MCF 10A (cell line): ENCODE measurements at regions not wholly inside any gene's neighbourhood (a gene's known extent, or its start where the extent isn't known, plus 50 kb on each side); places are given as distances from the start of the nearest gene placed in this dataset.

ENCODE experiments used
- BruUV-seq: library from RNA; stranded (reverse); fragments of 400-500 nt; replicated peaks from 2 replicates; lab custom pipeline; 2021; lab: Mats Ljungman, UMichigan
- CTCF ChIA-PET: fragments of 300-600 bp; sonication (Branson Sonifier 250); formaldehyde crosslinking; extraction: SDS; loops from one replicate; lab custom pipeline; 2021; ENCODE audit warnings: antibody characterized with exemption, inconsistent platforms; lab: Yijun Ruan, JAX
- POLR2A ChIA-PET: fragments of 300-600, 350-650 bp; sonication (Branson Sonifier 250); formaldehyde crosslinking; extraction: SDS; loops from one replicate; lab custom pipeline; 2020; ENCODE audit warnings: antibody characterized with exemption, inconsistent platforms; lab: Yijun Ruan, JAX
- DNase-seq: peaks from one replicate; pipeline ENCODE4 v3.0.0-alpha.2; 2018; ENCODE audit not compliant: unreplicated experiment
- H3K27ac Mint-ChIP-seq: one replicate; pipeline ENCODE4 v1.8.0; 2022; ENCODE audit warnings: mild to moderate bottlenecking, low read depth, mixed read lengths; ENCODE audit not compliant: unreplicated experiment
- H3K27me3 Mint-ChIP-seq: one replicate; pipeline ENCODE4 v1.8.0; 2022; ENCODE audit warnings: mixed read lengths; ENCODE audit not compliant: insufficient read depth, unreplicated experiment
- H3K36me3 Mint-ChIP-seq: one replicate; pipeline ENCODE4 v1.8.0; 2022; ENCODE audit warnings: mild to moderate bottlenecking, moderate library complexity, mixed read lengths; ENCODE audit not compliant: insufficient read depth, unreplicated experiment
- H3K4me1 Mint-ChIP-seq: one replicate; pipeline ENCODE4 v1.8.0; 2022; ENCODE audit warnings: mixed read lengths; ENCODE audit not compliant: insufficient read depth, unreplicated experiment
- H3K4me3 Mint-ChIP-seq: one replicate; pipeline ENCODE4 v1.8.0; 2022; ENCODE audit warnings: mild to moderate bottlenecking, moderate library complexity, mixed read lengths; ENCODE audit not compliant: unreplicated experiment
- H3K9me3 Mint-ChIP-seq: one replicate; pipeline ENCODE4 v1.8.0; 2022; ENCODE audit warnings: mixed read lengths; ENCODE audit not compliant: unreplicated experiment
- intact Hi-C: fragments of 100-400 bp; cut with micrococcal nuclease; formaldehyde crosslinking; loops from 2 replicates; pipeline ENCODE4 v1.14.1; 2022
- TF ChIP-seq, protein P1 (sequence below): fragments of 200-600 bp; IDR thresholded peaks from one replicate; pipeline ENCODE4 v1.8.0; 2022; ENCODE audit warnings: antibody characterized with exemption, mild to moderate bottlenecking; ENCODE audit not compliant: unreplicated experiment

DNA sequence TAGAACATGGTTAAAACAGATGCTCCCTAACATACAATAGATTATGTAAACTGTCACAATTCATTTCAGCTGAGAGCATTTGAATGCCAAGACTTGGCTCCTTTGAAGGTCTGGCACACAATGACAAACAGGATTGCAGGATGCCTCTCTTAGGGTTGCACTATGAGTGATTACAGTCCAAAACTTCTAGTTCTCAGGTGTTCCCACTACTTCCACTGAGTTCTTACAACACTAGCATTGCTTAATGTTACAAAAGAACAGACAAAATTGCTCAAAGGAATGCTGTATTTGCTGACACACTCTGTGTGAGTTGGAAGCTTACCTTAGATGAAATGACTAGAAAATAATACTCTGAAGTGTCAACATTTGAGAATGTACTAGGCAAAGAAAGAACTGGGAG, 2413.8 kb upstream of the RAG2 start:
- H3K4me1 Mint-ChIP-seq = peaks cover 14% of the 10 kb centered on the region
- no peaks in the 10 kb centered on the region for H3K36me3 Mint-ChIP-seq
- ChIA-PET CTCF (interaction anchor here (0.6 kb wide), 1 partner anchor 62 kb away, joined by 3 read pairs; no protein-coding TSS in a partner anchor), POLR2A (interaction anchor here (1.3 to 3.0 kb wide), 4 partner anchors 9 to 163 kb away, joined by 4 to 18 read pairs (median 4); no protein-coding TSS in a partner anchor)
- H3K27ac Mint-ChIP-seq = peak overlapping the region; percentile 71
- peak; percentile 90 for DNase-seq
- intact Hi-C loops = loop anchor here (10.0 kb wide), 1 partner anchor 87 kb away; no protein-coding TSS in a partner anchor
- BruUV-seq = no TSS peak
- H3K9me3 Mint-ChIP-seq = peaks cover 9% of the 10 kb centered on the region
- TF ChIP-seq, protein P1, sequence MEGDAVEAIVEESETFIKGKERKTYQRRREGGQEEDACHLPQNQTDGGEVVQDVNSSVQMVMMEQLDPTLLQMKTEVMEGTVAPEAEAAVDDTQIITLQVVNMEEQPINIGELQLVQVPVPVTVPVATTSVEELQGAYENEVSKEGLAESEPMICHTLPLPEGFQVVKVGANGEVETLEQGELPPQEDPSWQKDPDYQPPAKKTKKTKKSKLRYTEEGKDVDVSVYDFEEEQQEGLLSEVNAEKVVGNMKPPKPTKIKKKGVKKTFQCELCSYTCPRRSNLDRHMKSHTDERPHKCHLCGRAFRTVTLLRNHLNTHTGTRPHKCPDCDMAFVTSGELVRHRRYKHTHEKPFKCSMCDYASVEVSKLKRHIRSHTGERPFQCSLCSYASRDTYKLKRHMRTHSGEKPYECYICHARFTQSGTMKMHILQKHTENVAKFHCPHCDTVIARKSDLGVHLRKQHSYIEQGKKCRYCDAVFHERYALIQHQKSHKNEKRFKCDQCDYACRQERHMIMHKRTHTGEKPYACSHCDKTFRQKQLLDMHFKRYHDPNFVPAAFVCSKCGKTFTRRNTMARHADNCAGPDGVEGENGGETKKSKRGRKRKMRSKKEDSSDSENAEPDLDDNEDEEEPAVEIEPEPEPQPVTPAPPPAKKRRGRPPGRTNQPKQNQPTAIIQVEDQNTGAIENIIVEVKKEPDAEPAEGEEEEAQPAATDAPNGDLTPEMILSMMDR = no peak
- H3K27me3 Mint-ChIP-seq = no peaks in the 10 kb centered on the region
- H3K4me3 Mint-ChIP-seq = peak overlapping the region; percentile 1

DNA sequence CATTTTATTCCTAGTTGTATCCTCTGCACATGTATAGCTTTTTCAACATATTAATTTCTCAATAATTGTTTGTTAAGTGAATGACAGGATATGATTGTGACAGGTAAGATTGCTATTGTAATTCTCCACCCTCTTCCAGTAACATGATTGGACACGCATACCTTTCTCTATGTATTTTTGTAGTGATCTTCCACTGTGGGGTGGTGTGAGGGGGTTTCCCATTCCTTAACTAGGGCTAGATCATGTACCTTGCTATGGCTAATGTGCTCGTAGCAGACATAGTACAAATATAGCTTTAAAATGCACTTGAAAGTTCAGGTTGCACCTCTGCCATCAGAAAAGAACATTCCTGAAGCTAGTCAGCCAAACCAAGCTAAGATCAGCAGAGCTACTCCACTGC, 2392.8 kb upstream of the RAG2 start:
- CTCF ChIA-PET = no interaction called here
- Mint-ChIP-seq H3K27ac (peak overlapping the region; percentile 18), H3K4me1 (peaks cover 15% of the 10 kb centered on the region), H3K9me3 (no peaks in the 10 kb centered on the region), H3K27me3 (no peaks in the 10 kb centered on the region), H3K36me3 (no peaks in the 10 kb centered on the region), H3K4me3 (no peak overlapping the region)
- peak; percentile 46 for DNase-seq
- TF ChIP-seq, protein P1 = no peak
- intact Hi-C loops = no loop called here
- POLR2A ChIA-PET = interaction anchor here (0.6 to 3.2 kb wide), 5 partner anchors 20 to 1820 kb away, joined by 3 to 18 read pairs (median 5); no protein-coding TSS in a partner anchor
- BruUV-seq = no TSS peak

DNA sequence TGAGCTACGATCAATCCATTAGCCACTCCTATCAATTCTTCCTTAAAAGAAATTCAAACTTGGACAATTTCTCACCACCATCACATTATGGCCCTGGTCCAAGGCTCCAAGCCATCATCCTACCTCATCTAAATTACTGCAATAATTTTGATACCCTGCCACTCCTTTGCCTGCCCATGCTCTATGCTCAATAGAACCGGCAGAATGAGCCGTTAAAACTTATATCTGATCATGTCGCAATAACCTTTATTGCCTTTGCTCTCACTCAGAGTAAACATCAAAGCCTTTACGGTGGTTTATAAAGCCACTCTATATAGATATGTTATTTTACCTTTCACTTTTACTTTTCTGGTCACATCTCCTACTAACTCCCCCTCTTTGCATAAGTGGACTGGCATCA, 2392.1 kb upstream of the RAG2 start:
- DNase-seq = peak; percentile 26
- TF ChIP-seq, protein P1 = no peak
- Mint-ChIP-seq H3K4me1 (peaks cover 15% of the 10 kb centered on the region), H3K27me3 (no peaks in the 10 kb centered on the region), H3K4me3 (no peak overlapping the region), H3K36me3 (no peaks in the 10 kb centered on the region), H3K27ac (peak overlapping the region; percentile 14), H3K9me3 (no peaks in the 10 kb centered on the region)
- CTCF ChIA-PET = no interaction called here
- BruUV-seq = no TSS peak
- intact Hi-C loops = no loop called here
- POLR2A ChIA-PET = interaction anchor here (0.5 to 3.2 kb wide), 5 partner anchors 19 to 1819 kb away, joined by 3 to 18 read pairs (median 5); no protein-coding TSS in a partner anchor

DNA sequence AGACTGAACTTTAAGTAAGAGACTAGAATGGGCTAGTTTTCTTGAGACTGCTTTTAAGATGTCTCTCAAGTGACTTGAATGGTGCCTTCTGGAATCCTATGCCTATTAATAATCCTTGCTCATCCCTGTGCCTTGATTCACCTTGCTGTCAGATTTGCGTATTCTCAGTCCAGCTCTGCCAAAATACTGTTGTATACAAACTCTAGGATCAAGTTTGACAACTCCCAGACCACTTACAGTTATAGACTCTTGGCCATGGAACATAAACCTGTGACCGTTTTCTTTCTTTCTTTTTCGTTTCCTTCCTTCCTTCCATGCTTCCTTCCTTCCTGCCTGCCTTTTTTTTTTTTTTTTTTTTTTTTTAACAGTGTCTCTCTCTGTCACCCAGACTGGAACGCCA, 2390.9 kb upstream of the RAG2 start:
- H3K9me3 Mint-ChIP-seq = peaks cover 8% of the 10 kb centered on the region
- peaks cover 15% of the 10 kb centered on the region for H3K4me1 Mint-ChIP-seq
- POLR2A ChIA-PET = interaction anchor here (0.6 to 3.2 kb wide), 2 partner anchors 22 to 392 kb away, joined by 3 to 18 read pairs; no protein-coding TSS in a partner anchor
- TF ChIP-seq, protein P1 = no peak
- no peaks in the 10 kb centered on the region for H3K27me3 Mint-ChIP-seq
- no peak overlapping the region for H3K4me3 Mint-ChIP-seq
- intact Hi-C loops = no loop called here
- CTCF ChIA-PET = no interaction called here
- no peaks in the 10 kb centered on the region for H3K36me3 Mint-ChIP-seq
- no TSS peak for BruUV-seq
- H3K27ac Mint-ChIP-seq = no peak overlapping the region
- no peak for DNase-seq
